Hepatocyte (in vitro differentiated cells): ENCODE measurements at regions not wholly inside any gene's neighbourhood (a gene's known extent, or its start where the extent isn't known, plus 50 kb on each side); places are given as distances from the start of the nearest gene placed in this dataset.

ENCODE experiments used
- DNase-seq: peaks from one replicate; pipeline ENCODE4 v3.0.0-alpha.2; 2016; ENCODE audit warnings: low spot score
- H2AFZ ChIP-seq: fragments of 200-600 bp; sonication (generic); 2 replicates; pipeline ENCODE4 v1.6.0; 2016; ENCODE audit warnings: antibody characterized with exemption, mild to moderate bottlenecking
- H3K27ac ChIP-seq: fragments of 200-600 bp; sonication (generic); 2 replicates; pipeline ENCODE4 v1.5.1; 2016; ENCODE audit warnings: mild to moderate bottlenecking
- H3K27me3 ChIP-seq: fragments of 200-600 bp; sonication (generic); 2 replicates; pipeline ENCODE4 v1.6.1; 2016
- H3K36me3 ChIP-seq: fragments of 200-600 bp; sonication (generic); replicated peaks from 2 replicates; pipeline ENCODE4 v1.5.1; 2016; ENCODE audit warnings: low read depth; ENCODE audit not compliant: insufficient read depth
- H3K4me1 ChIP-seq: fragments of 200-600 bp; sonication (generic); 2 replicates; pipeline ENCODE4 v1.5.1; 2016; ENCODE audit warnings: mild to moderate bottlenecking, moderate library complexity; ENCODE audit not compliant: insufficient read depth
- H3K4me2 ChIP-seq: fragments of 200-600 bp; sonication (generic); 2 replicates; pipeline ENCODE4 v1.6.0; 2016
- H3K4me3 ChIP-seq: fragments of 200-600 bp; sonication (generic); 2 replicates; pipeline ENCODE4 v1.5.1; 2016; ENCODE audit warnings: mild to moderate bottlenecking
- H3K79me2 ChIP-seq: fragments of 200-600 bp; sonication (generic); 2 replicates; pipeline ENCODE4 v1.6.0; 2017; ENCODE audit warnings: mild to moderate bottlenecking
- H3K9me2 ChIP-seq: fragments of 200-600 bp; sonication (generic); replicated peaks from 2 replicates; pipeline ENCODE4 v1.6.0; 2017; ENCODE audit warnings: mild to moderate bottlenecking; ENCODE audit not compliant: insufficient read depth
- H3K9me3 ChIP-seq: fragments of 200-600 bp; sonication (generic); 2 replicates; pipeline ENCODE4 v1.5.1; 2016; ENCODE audit warnings: low read depth, mild to moderate bottlenecking
- H4K20me1 ChIP-seq: fragments of 200-600 bp; sonication (generic); 2 replicates; pipeline ENCODE4 v1.6.0; 2016; ENCODE audit warnings: mild to moderate bottlenecking; ENCODE audit not compliant: insufficient read depth, poor library complexity, severe bottlenecking
- CTCF ChIP-seq: fragments of 200-600 bp; sonication (generic); IDR thresholded peaks from 2 replicates; pipeline ENCODE4 v1.5.1; 2016; ENCODE audit warnings: antibody characterized with exemption, mild to moderate bottlenecking; ENCODE audit not compliant: poor library complexity
- EZH2 ChIP-seq: fragments of 200-600 bp; sonication (generic); IDR thresholded peaks from 2 replicates; pipeline ENCODE4 v1.6.1; 2016; ENCODE audit warnings: antibody characterized with exemption, mild to moderate bottlenecking, borderline replicate concordance
- EZH2phosphoT487 ChIP-seq: fragments of 200-600 bp; sonication (generic); IDR thresholded peaks from one replicate; pipeline ENCODE4 v1.6.1; 2018; ENCODE audit warnings: antibody characterized with exemption, mild to moderate bottlenecking, low read depth, moderate library complexity; ENCODE audit not compliant: unreplicated experiment, severe bottlenecking
- WGBS: methylation state at CpG from one replicate; pipeline ENCODE4 v1.1.6; 2016; ENCODE audit warnings: low lambda C conversion rate; ENCODE audit errors: missing lambda C conversion rate; 5-methylcytosine and 5-hydroxymethylcytosine counted together

GRCh38 chr12:67112586-67112985 lies 156.6 kb upstream of the CAND1 start:
- no peaks in the 10 kb centered on the region for H3K79me2 ChIP-seq
- H4K20me1 ChIP-seq = no peaks in the 10 kb centered on the region
- no peak overlapping the region for H3K27ac ChIP-seq
- H3K36me3 ChIP-seq = no peaks in the 10 kb centered on the region
- H3K9me3 ChIP-seq = no peaks in the 10 kb centered on the region
- no peak overlapping the region for H2AFZ ChIP-seq
- no peak for TF ChIP-seq EZH2phosphoT487
- H3K4me1 ChIP-seq = no peaks in the 10 kb centered on the region
- no peaks in the 10 kb centered on the region for H3K27me3 ChIP-seq
- no peak overlapping the region for H3K4me2 ChIP-seq
- DNase-seq = no peak
- no peaks in the 10 kb centered on the region for H3K9me2 ChIP-seq
- no peak overlapping the region for H3K4me3 ChIP-seq
- WGBS = 59% methylated on average over 5 of the region's 5 CpGs

GRCh38 chr12:67116134-67116533 lies 153.0 kb upstream of the CAND1 start:
- no peaks in the 10 kb centered on the region for H3K9me2 ChIP-seq
- no peaks in the 10 kb centered on the region for H3K4me1 ChIP-seq
- TF ChIP-seq EZH2 (no peak), CTCF (no peak), EZH2phosphoT487 (no peak)
- H4K20me1 ChIP-seq = no peaks in the 10 kb centered on the region
- H3K27ac ChIP-seq = no peak overlapping the region
- no peak for DNase-seq
- no peak overlapping the region for H2AFZ ChIP-seq
- H3K79me2 ChIP-seq = no peaks in the 10 kb centered on the region
- 86% methylated on average over 1 of the region's 1 CpG for WGBS
- no peak overlapping the region for H3K4me3 ChIP-seq
- no peaks in the 10 kb centered on the region for H3K36me3 ChIP-seq
- H3K4me2 ChIP-seq = no peak overlapping the region
- H3K27me3 ChIP-seq = no peaks in the 10 kb centered on the region
- H3K9me3 ChIP-seq = no peaks in the 10 kb centered on the region

- H2AFZ ChIP-seq = no peak overlapping the region
- H3K9me2 ChIP-seq = no peaks in the 10 kb centered on the region
- no peak overlapping the region for H3K27ac ChIP-seq
- no peak overlapping the region for H3K4me3 ChIP-seq
- H3K4me1 ChIP-seq = no peaks in the 10 kb centered on the region
- no peak for TF ChIP-seq CTCF
- TF ChIP-seq EZH2phosphoT487 = no peak
- TF ChIP-seq EZH2 = no peak
- H4K20me1 ChIP-seq = no peaks in the 10 kb centered on the region
- no peaks in the 10 kb centered on the region for H3K27me3 ChIP-seq
- H3K9me3 ChIP-seq = no peaks in the 10 kb centered on the region
- H3K4me2 ChIP-seq = no peak overlapping the region
- no peaks in the 10 kb centered on the region for H3K36me3 ChIP-seq
- no peak for DNase-seq
- H3K79me2 ChIP-seq = no peaks in the 10 kb centered on the region
Observed at GRCh38 chr12:67122584-67122983, 146.6 kb upstream of the CAND1 start.

- no peaks in the 10 kb centered on the region for H4K20me1 ChIP-seq
- H3K4me3 ChIP-seq = no peak overlapping the region
- no peak for DNase-seq
Observed at GRCh38 chr12:67137256-67137655, 131.9 kb upstream of the CAND1 start.

More at GRCh38 chr12:67137256-67137655, 131.9 kb upstream of the CAND1 start:
- TF ChIP-seq CTCF = no peak
- no peak for TF ChIP-seq EZH2phosphoT487
- no peak for TF ChIP-seq EZH2
- Histone ChIP-seq H3K79me2 (no peaks in the 10 kb centered on the region), H3K27me3 (no peaks in the 10 kb centered on the region), H3K4me1 (no peaks in the 10 kb centered on the region), H3K4me2 (no peak overlapping the region), H3K36me3 (no peaks in the 10 kb centered on the region), H3K9me3 (no peaks in the 10 kb centered on the region), H2AFZ (no peak overlapping the region), H3K9me2 (no peaks in the 10 kb centered on the region), H3K27ac (no peak overlapping the region)
- 83% methylated on average over 1 of the region's 1 CpG for WGBS
